Skeletal muscle satellite cell (primary cell): ENCODE measurements at regions not wholly inside any gene's neighbourhood (a gene's known extent, or its start where the extent isn't known, plus 50 kb on each side); places are given as distances from the start of the nearest gene placed in this dataset.

Experiments used
- H3K27me3 ChIP-seq: 2 replicates; pipeline ENCODE4 v1.7.0; 2013; ENCODE audit warnings: low read length; ENCODE audit not compliant: control insufficient read depth, insufficient read depth
- H3K36me3 ChIP-seq: 2 replicates; pipeline ENCODE4 v1.7.0; 2013; ENCODE audit warnings: mild to moderate bottlenecking, control low read depth, low read length; ENCODE audit not compliant: insufficient read depth
- H3K4me1 ChIP-seq: 2 replicates; pipeline ENCODE4 v1.7.0; 2013; ENCODE audit warnings: low read length; ENCODE audit not compliant: control insufficient read depth, insufficient read depth
- H3K4me2 ChIP-seq: 2 replicates; pipeline ENCODE4 v1.7.0; 2013; ENCODE audit warnings: mild to moderate bottlenecking, low read length
- H3K4me3 ChIP-seq: 2 replicates; pipeline ENCODE4 v1.7.0; 2013; ENCODE audit warnings: low read length
- H3K9ac ChIP-seq: 2 replicates; pipeline ENCODE4 v1.7.0; 2013; ENCODE audit warnings: mild to moderate bottlenecking, low read depth, low read length, moderate library complexity
- H3K9me3 ChIP-seq: replicated peaks from 2 replicates; pipeline ENCODE4 v1.7.0; 2013; ENCODE audit warnings: mild to moderate bottlenecking, control low read depth, low read length

DNA sequence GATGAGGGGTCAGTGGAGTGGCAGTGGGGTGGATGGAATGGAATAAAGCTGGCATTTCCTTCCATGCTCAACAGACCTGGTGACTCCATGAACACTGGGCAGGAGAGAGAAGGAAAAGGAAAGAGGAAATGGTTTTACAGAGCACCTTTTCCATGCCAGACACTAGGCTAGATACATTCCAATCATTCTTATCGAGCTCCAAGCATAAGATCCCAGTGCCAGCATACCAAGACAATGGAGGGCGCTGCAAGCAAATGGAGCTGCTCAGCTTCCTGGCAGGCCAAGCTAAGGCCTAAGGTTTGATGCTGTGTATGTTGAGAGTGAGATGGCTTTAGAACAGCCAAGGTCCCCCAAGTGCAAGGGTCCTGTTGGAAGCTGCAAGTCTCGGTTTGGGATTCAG, 113.2 kb downstream of the HSPH1 start:
- Histone ChIP-seq H3K4me1 (peaks cover 28% of the 10 kb centered on the region), H3K27me3 (peaks cover 13% of the 10 kb centered on the region), H3K36me3 (no peaks in the 10 kb centered on the region), H3K9ac (no peak overlapping the region), H3K4me2 (no peak overlapping the region), H3K4me3 (no peak overlapping the region), H3K9me3 (no peaks in the 10 kb centered on the region)

DNA sequence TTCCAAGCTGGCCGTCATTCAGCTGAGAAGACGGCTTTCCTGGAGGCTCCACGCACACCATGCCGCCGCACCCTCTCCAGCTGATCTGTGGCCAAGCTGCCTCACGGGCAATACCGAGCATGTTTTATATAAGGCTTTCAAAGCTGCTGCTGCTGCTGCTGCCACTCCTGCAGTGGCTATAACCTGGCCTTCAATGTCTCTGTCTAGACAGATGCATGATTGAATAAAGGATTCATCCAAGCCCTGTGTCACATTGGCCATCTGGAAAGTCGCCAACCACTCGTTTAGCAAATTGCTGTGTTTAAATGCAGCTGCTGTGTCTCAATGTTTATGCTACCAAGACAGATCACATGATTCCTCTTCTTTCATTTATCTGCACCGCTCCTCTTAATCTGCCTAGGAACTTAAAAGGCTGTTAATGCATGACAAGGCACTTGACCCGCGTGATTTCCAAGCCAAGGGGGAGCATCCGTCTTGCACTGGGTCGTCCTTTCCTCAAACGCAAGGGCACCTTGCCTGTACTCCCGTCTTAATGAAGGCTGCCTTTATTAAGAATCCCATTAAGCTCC, 114.3 kb downstream of the TEX26 start:
- H3K4me3 ChIP-seq, result no peak overlapping the region
- H3K4me2 ChIP-seq, result peak overlapping the region; percentile 6
- no peak overlapping the region for H3K9ac ChIP-seq
- H3K9me3 ChIP-seq, result no peaks in the 10 kb centered on the region
- H3K36me3 ChIP-seq, result no peaks in the 10 kb centered on the region
- H3K27me3 ChIP-seq, result no peaks in the 10 kb centered on the region
- peaks cover 28% of the 10 kb centered on the region for H3K4me1 ChIP-seq

DNA sequence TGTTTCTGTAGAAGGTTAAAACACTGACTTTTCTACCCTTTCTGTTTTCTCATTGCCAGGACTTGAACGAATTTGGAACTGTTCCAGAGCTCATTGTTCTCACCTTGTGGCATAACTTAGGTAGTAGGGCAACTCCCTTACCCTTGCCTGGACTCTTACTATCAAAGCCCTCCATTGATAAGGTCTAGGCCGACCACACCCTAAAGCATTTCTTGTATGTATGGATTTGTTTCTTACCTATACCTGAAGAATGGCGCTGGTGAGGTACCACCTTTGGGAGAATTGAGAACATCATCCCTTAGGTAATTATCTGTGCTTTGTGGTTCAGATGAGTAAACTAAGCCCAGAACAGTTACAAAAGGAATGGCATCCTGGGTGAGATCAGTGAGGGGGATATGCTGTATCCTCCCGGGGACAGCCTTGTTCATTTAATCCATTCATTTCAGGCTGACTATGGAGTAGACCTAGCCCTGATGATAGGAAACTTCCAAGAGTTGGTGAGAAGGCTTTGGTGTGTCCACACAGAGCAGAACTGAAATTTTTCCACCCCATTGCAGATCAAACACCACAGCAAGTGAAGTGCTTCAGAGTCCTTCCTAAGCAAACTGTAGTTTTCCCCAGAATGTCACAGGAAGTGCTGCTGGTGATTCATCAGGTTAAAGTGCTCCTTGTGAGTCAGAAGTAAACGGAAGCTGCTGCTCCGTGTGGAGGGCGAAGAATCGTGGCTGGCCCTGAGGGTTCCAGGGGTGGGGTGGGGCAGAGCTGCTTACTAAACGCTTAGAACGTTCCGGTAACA, 113.0 kb downstream of the TEX26 start:
- Histone ChIP-seq H3K4me1 (peaks cover 28% of the 10 kb centered on the region), H3K9ac (peak overlapping the region; percentile 51), H3K4me3 (no peak overlapping the region), H3K27me3 (no peaks in the 10 kb centered on the region), H3K36me3 (no peaks in the 10 kb centered on the region), H3K4me2 (peak overlapping the region; percentile 65), H3K9me3 (no peaks in the 10 kb centered on the region)

DNA sequence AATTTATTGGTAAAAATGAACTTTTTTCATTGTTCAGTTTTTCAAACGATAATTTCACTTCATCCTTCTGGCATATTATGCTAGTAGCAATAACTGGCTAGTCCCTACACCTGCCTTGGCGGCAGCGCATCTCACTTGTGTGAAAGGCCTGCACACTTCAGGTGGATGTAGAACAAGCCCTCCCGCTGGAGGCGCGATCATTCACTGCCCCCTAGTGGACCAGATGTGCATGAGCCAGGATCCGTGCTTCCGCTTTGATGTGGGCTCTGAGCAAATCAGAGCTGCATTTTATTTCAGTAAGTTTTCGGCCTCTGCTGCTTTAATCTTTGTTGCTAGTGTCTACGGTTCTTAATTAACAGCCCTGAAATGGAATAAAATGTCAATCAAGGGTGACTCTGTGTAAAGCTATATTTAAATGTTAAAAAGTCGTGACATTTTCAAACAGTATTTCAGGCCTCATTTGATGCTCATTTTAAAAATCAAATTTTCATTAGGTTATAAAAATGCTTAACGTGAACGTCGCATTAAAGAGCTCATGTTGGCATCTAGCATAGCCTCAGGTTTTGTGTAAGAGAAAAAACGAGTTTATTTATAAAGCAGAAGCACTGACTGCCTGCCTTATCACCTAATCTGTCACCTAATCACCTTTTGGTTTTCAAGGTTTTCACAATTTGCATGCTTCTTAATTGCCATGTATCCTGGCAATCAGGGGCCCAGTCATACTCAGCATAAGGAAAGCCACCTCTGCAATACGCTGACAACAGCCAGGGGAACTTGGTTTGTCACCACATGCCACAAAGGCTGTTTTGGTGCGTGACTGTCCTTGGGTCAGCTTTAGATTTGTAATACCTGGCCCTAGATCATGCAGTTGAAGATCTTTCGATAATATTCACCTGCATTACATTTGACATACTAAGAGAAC, 112.2 kb downstream of the TEX26 start:
- no peak overlapping the region for H3K4me3 ChIP-seq

DNA sequence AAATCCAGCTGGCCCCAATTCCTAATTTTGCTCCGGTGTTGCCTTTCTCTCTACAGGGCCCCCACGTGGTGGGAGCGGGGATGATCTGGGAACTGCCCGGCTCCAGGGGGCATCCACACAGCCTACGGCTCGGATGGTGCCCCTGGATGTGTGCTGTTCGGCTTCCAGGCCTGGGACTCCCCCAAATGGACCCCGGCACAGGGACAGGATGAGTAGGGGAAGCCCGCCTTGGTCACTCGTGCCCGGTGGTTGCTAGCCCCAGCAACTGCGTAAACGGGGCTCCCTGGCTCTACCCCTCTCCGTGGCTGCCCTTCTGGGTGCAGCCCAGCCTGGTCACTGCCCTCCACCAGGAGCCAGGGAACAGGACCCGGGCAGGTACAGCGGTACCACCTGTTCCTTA, 111.5 kb downstream of the TEX26 start:
- no peak overlapping the region for H3K4me3 ChIP-seq
- no peak overlapping the region for H3K4me2 ChIP-seq
- no peak overlapping the region for H3K9ac ChIP-seq
- H3K27me3 ChIP-seq, result peaks cover 11% of the 10 kb centered on the region
- no peaks in the 10 kb centered on the region for H3K36me3 ChIP-seq
- no peaks in the 10 kb centered on the region for H3K9me3 ChIP-seq
- peaks cover 28% of the 10 kb centered on the region for H3K4me1 ChIP-seq

More for the DNA sequence above, 112.2 kb downstream of the TEX26 start:
- Histone ChIP-seq H3K27me3 (peaks cover 5% of the 10 kb centered on the region), H3K36me3 (no peaks in the 10 kb centered on the region), H3K4me2 (peak overlapping the region; percentile 2), H3K9me3 (no peaks in the 10 kb centered on the region), H3K9ac (peak overlapping the region; percentile 51), H3K4me1 (peaks cover 28% of the 10 kb centered on the region)

DNA sequence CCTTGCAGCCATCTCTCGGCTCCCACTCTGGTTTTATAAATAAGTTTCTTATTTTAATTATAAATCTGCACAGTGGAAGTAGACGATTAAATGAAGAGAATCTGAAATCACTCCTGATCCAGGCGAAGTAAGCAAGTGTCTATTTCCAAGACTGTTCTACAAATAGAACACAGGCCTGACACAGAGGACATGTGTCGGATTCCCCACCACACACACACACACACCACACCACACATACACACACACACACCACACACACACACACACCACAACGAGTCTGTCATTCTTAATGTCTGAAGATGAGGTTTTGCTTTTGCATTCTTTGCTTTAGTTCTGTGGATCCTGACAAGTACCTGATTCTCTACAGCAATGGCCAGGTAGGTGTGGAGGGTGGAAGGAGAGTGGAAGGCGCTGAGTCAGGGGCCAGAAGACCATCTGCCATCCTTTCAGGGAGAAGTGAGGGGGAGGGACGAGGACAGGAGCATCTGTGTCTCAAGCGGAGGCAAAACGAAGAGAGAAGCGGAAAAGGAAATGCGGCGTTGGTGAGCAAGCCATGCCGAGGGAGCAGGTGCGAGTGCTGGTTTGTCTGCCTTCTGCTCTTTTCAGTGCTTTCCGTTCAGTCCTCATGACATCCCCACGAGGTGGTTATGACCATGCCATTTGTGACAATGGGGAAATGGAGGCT, 110.2 kb downstream of the TEX26 start:
- no peaks in the 10 kb centered on the region for H3K9me3 ChIP-seq
- H3K4me2 ChIP-seq, result no peak overlapping the region
- peaks cover 16% of the 10 kb centered on the region for H3K27me3 ChIP-seq
- peaks cover 28% of the 10 kb centered on the region for H3K4me1 ChIP-seq
- no peaks in the 10 kb centered on the region for H3K36me3 ChIP-seq
- H3K9ac ChIP-seq, result no peak overlapping the region
- no peak overlapping the region for H3K4me3 ChIP-seq

DNA sequence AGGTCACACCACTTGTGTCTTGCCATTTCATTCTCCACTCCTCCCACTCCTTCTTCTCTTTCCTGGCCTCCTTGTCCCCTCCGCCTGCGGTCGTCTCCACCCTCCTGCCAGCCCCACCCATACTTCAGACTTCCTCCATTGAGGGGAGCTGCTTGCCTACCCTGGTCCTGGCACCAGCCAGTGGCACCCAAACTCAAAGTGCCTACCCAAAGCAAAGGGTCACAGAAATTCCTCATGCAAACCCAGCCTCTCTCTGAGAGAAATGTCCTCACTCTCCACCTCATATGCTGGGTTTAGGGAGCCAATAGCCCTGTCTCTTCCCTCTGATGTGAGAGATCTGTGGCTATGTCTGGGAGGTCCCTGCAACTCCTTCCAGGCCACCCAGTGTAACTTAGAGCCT, 109.6 kb downstream of the TEX26 start:
- H3K9me3 ChIP-seq, result no peaks in the 10 kb centered on the region
- no peak overlapping the region for H3K4me3 ChIP-seq
- H3K27me3 ChIP-seq, result peaks cover 21% of the 10 kb centered on the region
- H3K36me3 ChIP-seq, result no peaks in the 10 kb centered on the region
- no peak overlapping the region for H3K4me2 ChIP-seq
- no peak overlapping the region for H3K9ac ChIP-seq
- H3K4me1 ChIP-seq, result peaks cover 26% of the 10 kb centered on the region

DNA sequence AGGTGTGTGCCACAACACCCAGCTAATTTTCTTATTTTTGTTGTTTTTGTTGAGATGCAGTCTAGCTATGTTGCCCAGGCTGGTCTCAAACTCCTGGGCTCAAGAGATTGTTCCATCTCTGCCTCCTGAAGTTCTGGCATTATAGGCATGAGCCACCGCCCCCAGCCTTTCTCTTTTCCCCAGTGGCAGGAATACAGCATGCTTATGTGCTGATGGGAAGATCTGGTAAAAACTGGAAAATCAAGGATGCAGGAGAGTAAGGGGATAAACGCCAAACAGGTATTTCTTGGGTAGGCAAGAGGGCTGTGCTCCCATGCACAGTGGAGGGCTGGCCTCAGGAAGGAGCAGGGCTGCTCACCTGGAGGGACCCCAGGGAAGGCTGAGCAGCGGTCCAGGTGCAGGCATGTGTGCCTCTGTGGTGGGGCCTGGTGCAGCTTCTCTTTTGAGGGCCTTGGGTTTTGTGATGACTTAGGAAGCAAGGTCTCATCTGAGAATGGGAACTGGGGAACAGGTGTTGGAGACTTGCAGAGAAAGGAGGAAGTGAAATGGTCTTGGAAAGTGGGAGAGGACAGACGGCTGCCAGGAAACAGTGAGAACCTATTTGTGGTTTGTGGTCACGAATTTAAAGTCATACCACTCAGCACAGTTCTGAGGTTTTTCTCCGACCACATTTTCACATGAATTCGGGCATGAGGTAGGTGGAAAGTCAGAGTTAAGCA, 106.5 kb downstream of the TEX26 start:
- Histone ChIP-seq H3K36me3 (no peaks in the 10 kb centered on the region), H3K27me3 (peaks cover 52% of the 10 kb centered on the region), H3K4me2 (no peak overlapping the region), H3K9ac (no peak overlapping the region), H3K4me3 (no peak overlapping the region), H3K9me3 (no peaks in the 10 kb centered on the region), H3K4me1 (no peaks in the 10 kb centered on the region)

DNA sequence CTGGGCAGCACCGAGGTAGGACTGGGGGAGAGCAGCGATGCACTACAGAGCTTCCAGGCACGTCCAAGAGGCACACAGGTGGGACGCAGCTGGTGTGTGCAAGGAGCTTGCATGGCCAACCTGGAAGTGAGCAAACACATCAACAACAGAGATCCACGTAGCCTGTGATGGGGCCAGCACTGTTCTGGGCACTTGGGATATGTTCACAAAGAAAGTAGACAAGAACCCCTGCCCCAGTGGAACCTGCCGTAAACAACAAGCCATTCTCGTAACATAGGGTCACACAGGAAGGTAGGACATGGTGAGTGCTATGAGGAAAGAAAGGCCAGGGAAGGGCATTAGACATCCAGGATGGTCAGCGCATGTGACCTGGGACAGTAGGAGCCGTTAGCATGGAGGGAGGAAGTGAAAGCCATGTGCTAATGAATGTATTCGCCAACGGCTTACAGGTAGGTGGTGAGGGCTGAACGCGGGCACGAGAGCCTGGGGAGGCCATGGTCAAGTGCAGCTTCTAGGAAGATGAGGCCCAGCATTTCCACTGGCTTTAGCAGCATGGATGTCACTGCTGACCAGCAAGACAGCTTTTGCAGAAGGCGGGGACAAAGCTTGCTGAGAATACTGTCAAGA, 105.5 kb downstream of the TEX26 start:
- no peak overlapping the region for H3K9ac ChIP-seq
- H3K4me2 ChIP-seq, result no peak overlapping the region
- no peaks in the 10 kb centered on the region for H3K4me1 ChIP-seq
- H3K36me3 ChIP-seq, result no peaks in the 10 kb centered on the region
- H3K27me3 ChIP-seq, result peaks cover 55% of the 10 kb centered on the region
- H3K4me3 ChIP-seq, result no peak overlapping the region
- H3K9me3 ChIP-seq, result no peaks in the 10 kb centered on the region
